Stimulated activated CD8-positive, alpha-beta memory T cell treated with anti-CD3 and anti-CD28 coated beads, Interleukin-4, amount 100 ng/mL, for 48 hours (primary cell): ENCODE measurements at regions not wholly inside any gene's neighbourhood (a gene's known extent, or its start where the extent isn't known, plus 50 kb on each side); places are given as distances from the start of the nearest gene placed in this dataset.
"Not testable (repeated sequence)": the region's sequence is repeated elsewhere in the genome, so short reads cannot be mapped to it uniquely, and the experiment has no call there.

Experiments used
- DNase-seq: peaks from one replicate; pipeline ENCODE4 v3.0.0-alpha.2; 2020

GRCh38 chr6:167676000-167676665 is 150.6 kb upstream of the AFDN start:
- no peak for DNase-seq

GRCh38 chr6:167676666-167677421 is 149.9 kb upstream of the AFDN start:
- DNase-seq: no peak

GRCh38 chr6:167677422-167677789 is 149.3 kb upstream of the AFDN start:
- DNase-seq: no peak

GRCh38 chr6:167678102-167679101 is 148.3 kb upstream of the AFDN start:
- DNase-seq: no peak

- no peak for DNase-seq
These were observed 147.5 kb upstream of the AFDN start for GRCh38 chr6:167679122-167679736.

GRCh38 chr6:167679790-167680604 is 146.7 kb upstream of the AFDN start:
- DNase-seq: no peak

- no peak for DNase-seq
These were observed 146.0 kb upstream of the AFDN start for GRCh38 chr6:167680605-167681149.

GRCh38 chr6:167682125-167682524 is 144.6 kb upstream of the AFDN start:
- no peak for DNase-seq

GRCh38 chr6:167682546-167683027 is 144.1 kb upstream of the AFDN start:
- DNase-seq: no peak

GRCh38 chr6:167683028-167683862 is 143.5 kb upstream of the AFDN start:
- DNase-seq: no peak

- no peak for DNase-seq
These were observed 142.2 kb upstream of the AFDN start for GRCh38 chr6:167684276-167685104.

- no peak for DNase-seq
These were observed 141.1 kb upstream of the AFDN start for GRCh38 chr6:167685654-167686053.

- DNase-seq: no peak
These were observed 140.4 kb upstream of the AFDN start for GRCh38 chr6:167686204-167686893.

- no peak for DNase-seq
These were observed 139.5 kb upstream of the AFDN start for GRCh38 chr6:167687116-167687725.

- no peak for DNase-seq
These were observed 138.6 kb upstream of the AFDN start for GRCh38 chr6:167688123-167688522.

GRCh38 chr6:167689278-167689677 is 137.4 kb upstream of the AFDN start:
- no peak for DNase-seq

GRCh38 chr6:167689751-167690150 is 137.0 kb upstream of the AFDN start:
- DNase-seq: no peak

- DNase-seq: not testable (repeated sequence)
These were observed 136.4 kb upstream of the AFDN start for GRCh38 chr6:167690167-167690922.
